Left lobe of liver (tissue), 2 donors: ENCODE measurements at regions not wholly inside any gene's neighbourhood (a gene's known extent, or its start where the extent isn't known, plus 50 kb on each side); places are given as distances from the start of the nearest gene placed in this dataset.
A peak's percentile ranks its signal among the peaks of the same experiment; 100 is the strongest.

Experiments
- ATAC-seq: fragments of 200-7000 bp; cut with Tn5 transposase; one replicate; pipeline ENCODE4 v1.9.1; 2020; ENCODE audit warnings: mild to moderate bottlenecking, moderate library complexity
- DNase-seq: peaks from one replicate; pipeline ENCODE4 v3.0.0-alpha.2; 2020; ENCODE audit warnings: low spot score
- donor health status: DM: no; HTN: no; CAD: no; lungs with moderate emphysema.
- donor health status: DM: no; HTN: yes; CAD: no.

DNA sequence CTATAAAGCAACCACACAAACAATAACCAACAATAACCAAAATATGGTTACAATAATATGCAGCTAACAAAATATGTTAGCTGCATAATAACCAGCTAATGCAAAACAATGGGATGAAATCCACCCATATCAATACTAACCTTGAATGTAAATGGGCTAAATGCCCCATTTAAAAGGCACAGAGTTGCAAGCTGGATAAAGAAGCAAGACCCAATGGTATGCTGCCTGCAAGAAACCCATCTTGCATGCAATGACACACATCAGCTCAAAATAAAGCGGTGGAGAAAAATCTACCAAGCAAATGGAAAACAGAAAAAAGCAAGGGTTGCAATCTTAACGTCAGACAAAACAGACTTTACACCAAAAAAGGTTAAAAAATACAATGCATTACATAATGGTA is 316.5 kb upstream of the NR5A2 start:
- ATAC-seq (no peak), DNase-seq (no peak)

DNA sequence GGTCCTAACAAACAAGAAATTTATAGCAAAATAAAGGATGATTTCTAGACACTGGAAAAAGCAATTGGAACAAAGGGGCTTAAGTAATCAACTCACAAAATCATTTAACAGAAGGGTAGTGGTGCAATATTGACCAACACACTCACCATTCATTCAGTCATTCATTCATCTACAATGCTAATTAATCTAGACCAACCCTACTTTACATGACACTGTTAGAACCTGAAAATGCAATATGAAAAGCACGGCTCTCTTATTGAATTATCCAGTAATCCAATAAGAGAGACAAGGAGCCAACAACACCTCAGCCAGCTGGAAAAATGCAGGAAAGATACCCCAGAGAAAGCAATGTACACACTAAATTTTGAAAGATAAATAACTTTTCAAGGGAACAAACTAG is 310.8 kb upstream of the NR5A2 start:
- ATAC-seq (no peak), DNase-seq (no peak)

- ATAC-seq (no peak), DNase-seq (no peak)
Observed at GRCh38 chr1:199719156-199719842, 308.2 kb upstream of the NR5A2 start.

DNA sequence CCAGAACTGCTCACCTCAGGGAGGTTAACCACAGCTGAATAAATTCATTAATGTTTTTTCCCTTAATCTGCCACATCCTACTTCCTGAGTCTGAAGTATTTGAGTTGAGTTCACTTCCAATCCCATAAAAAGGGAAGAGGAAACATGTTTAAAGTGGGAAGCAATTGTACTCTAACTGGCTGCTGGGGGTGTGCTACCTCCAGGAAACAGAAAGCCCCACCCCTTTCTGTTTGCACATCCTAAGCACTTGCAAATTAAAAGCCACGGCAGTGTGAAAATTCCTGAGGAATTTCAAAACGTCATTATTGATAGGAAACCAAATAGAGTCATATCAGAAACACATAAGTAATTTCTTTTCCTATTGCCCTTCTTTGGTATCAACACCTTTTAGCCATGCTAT is 307.0 kb upstream of the NR5A2 start:
- ATAC-seq (no peak), DNase-seq (no peak)

DNA sequence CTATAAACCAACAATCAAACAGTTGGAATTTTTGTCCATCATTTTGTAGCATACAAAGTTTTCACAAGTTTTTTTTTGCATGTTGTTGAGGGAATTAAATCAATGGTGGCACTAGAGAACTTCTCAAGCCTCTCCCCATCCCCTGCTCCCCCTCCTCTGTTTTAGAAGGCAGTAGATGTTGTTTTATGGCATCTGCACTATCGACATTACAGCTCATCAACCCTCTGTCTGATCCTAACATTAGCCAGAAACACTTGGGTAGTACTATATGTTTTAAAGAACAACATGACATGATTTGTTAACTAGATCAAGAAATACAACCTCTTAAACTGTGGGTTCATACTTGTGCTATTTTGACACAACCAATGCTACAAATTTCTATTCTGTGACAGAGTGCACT is 306.5 kb upstream of the NR5A2 start:
- ATAC-seq, result no peak

DNA sequence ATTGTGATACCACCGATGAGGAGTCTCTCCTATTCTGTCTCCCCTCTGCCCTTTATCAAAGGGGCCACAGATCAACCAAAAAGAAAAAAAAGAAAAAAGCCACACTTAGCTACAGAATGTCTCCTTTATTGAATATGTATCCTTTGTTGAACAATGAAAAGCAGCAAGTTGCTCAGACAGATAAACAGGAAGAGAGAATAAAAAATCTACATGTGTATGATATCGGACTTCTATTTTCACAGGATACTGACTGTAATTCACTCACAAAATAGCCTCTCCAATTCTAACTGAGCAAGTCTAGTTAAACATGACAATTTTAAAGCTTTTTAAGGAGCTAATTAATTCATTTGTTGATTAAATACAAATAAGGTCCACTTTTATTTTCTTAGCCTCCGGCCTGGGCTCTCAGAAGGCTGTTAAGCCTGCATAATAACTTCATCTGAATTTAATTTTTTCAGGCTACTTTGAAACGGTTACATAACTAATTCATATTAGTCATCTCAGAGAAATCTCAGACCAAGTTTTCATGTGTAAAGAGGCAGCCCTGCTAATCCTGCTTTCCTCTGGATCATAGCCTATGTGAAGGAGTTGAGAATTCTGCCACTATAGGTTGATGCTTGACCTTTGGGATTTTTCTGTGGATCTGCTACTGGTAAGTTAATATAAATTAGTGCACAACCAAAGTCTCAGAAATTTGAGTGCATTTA is 304.1 kb upstream of the NR5A2 start:
- ATAC-seq, result no peak

More for the DNA sequence above, 306.5 kb upstream of the NR5A2 start:
- no peak for DNase-seq

DNA sequence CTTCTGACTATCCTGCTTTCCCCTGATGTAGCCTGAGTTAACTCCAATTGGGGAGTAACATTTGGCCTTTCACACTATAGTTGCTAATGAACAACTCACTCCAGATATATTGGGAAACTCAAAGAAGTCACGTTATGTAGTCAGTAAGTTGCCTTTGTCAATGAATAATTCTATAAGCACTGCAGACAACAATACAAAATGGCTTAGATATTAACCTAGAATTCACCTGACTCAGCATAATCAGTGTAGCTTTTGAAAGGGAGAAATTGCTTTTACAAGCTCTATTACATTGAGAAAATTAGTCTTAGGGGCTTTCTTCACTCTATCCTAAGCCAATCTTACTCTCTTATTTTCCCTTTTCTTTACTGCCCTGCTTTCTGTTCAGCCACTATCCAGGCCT is 303.5 kb upstream of the NR5A2 start:
- DNase-seq (no peak), ATAC-seq (no peak)

More for the DNA sequence above, 304.1 kb upstream of the NR5A2 start:
- DNase-seq, result no peak

DNA sequence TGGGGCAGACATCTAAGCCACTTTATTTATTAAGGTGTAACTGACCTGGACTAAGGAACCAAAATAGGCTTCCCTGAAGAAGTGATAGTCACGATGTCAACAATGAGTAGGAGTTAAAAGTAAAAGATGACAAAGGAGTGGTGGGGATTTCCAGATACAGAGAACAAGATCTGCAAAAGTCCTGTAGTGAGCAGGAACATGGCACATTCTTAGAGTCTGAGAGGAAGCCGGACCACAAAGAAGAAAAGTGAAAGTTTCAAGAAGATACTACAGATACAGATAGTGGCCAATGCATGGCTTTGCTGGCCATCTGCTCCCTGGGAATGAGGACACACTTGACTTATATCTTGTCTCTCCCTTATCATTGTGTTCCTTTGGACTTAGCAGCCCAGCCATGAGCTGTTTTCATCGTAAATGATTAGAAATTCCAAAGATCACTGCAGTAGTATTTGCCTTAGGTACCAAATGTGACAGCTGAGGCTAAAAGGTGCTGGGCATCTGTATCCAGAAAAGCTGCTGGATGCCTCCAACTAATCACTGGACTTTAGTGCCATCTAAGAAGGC is 302.4 kb upstream of the NR5A2 start:
- DNase-seq (no peak), ATAC-seq (no peak)

DNA sequence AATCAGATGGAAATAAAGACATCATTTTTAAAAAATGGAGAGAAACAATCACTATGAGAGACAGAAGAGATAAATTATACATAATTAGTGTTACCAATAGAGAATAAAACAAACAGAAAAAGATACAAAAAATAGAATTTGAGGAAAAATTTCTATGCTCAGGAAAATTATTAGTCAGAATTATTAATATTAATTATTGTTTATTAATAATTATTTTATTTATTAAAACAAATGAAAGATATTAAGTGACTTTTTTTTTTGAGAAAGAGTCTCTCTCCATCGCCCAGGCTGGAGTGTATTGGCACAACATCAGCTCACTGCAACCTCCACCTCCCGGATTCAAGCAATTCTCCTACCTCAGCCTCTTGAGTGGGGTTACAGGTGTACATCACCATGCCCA is 299.8 kb upstream of the NR5A2 start:
- DNase-seq (no peak), ATAC-seq (no peak)

GRCh38 chr1:199728345-199728744 is 299.2 kb upstream of the NR5A2 start:
- no peak for DNase-seq
- ATAC-seq, result no peak

- DNase-seq (no peak), ATAC-seq (no peak)
Observed at GRCh38 chr1:199733125-199733524, 294.4 kb upstream of the NR5A2 start.

DNA sequence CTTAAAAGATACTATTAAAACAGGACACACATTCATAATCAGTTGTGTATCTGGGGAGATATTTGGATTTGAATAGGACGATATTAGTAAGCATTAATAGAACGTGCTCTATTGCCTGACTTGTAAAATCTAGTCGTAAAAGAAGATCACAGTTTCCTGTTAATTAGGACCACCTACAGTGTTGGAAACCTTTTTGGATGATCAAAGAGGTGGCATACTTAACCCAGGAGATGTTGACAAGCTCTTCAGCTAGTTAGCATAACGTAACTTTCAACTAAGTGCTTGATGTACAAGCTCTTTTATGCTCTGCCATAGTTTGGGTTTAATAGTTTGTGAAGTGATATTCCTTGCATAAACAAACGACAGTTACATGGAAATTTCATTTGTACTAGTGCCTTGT is 293.3 kb upstream of the NR5A2 start:
- no peak for DNase-seq
- no peak for ATAC-seq

GRCh38 chr1:199735660-199736059 is 291.9 kb upstream of the NR5A2 start:
- no peak for ATAC-seq

GRCh38 chr1:199736646-199737045 is 290.9 kb upstream of the NR5A2 start:
- DNase-seq, result no peak
- ATAC-seq, result no peak

More at GRCh38 chr1:199735660-199736059, 291.9 kb upstream of the NR5A2 start:
- DNase-seq, result no peak

- no peak for DNase-seq
- ATAC-seq, result no peak
Observed at GRCh38 chr1:199741586-199741985, 285.9 kb upstream of the NR5A2 start.

DNA sequence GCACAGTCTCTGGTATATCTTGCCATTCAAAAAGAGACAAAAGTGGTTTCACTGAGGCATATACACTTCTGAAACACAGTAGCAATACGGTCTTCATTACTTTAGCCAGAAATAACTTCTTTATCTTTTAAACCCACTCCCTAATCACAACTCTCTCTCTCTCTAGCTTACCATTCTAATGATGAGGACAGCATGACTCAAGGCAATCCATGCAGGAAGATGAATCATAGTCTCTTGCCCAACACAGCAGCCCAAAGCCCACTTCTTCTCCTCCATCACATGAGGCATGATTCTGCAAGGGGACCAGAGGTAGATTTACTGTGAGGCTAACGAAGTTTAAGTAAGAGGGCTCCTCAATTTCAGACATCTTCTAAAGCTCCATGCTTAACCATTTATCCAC is 285.0 kb upstream of the NR5A2 start:
- no peak for DNase-seq
- no peak for ATAC-seq

DNA sequence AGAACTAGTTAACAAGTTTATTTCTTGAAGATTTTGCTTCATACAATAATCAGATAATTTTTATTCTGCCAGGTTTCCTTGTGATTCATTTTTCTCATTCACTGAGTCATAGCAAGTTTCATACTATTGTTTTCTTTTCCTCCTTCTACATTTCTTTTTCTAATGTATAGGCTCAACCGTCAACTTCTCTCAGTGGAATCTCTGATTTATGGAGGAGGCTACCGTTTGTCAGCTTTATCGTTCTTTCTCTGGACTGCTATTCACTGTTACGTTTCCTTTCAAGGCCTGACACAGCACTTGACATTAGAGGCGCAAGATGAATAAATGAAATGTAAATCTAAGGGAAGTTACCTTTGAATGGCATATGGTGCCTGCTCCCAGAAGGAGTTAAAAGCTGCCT is 284.3 kb upstream of the NR5A2 start:
- ATAC-seq (no peak), DNase-seq (no peak)

DNA sequence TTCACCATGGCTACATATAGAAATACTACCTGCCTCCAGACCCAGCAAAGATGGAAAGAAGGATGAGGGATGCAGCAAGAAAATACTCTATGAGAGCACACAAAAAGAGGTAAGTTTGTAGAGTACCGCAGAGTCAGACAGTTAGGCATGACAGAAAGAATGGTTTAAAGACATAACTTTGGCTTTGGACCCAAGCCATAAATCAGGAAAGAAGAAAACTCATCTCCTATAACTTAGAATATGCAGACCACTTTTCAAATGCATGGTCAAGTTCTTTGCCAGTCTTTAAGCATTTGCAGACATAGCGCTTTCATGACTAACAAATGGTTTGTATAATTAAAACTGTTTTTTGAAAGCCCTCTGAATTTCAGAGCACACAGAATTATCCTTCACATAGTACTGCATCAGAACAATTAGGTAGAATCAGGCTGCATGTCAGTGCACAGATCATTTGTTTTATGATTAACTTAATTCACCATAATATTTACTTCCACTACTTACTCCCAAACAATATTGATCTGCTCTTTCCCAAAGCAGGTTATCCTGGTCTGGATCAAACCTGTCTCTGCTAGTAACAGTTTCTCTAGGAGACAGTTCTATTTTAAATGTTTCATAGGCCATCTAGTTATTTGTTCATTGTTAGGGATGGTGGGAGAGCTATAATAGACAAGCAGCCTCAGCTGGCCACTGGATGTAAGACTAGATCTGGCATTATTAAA is 280.7 kb upstream of the NR5A2 start:
- ATAC-seq (peak; percentile 82), DNase-seq (no peak)

- peak; percentile 55 for ATAC-seq
- DNase-seq, result no peak
Observed at GRCh38 chr1:199747984-199748383, 279.5 kb upstream of the NR5A2 start.

GRCh38 chr1:199751506-199751905 is 276.0 kb upstream of the NR5A2 start:
- DNase-seq (no peak), ATAC-seq (no peak)

- ATAC-seq (peak; percentile 79), DNase-seq (peak; percentile 56)
Observed at GRCh38 chr1:199751962-199752687, 275.4 kb upstream of the NR5A2 start.
